Activated CD4-positive, alpha-beta T cell treated with anti-CD3 and anti-CD28 coated beads for 48 hours (primary cell): ENCODE measurements at regions not wholly inside any gene's neighbourhood (a gene's known extent, or its start where the extent isn't known, plus 50 kb on each side); places are given as distances from the start of the nearest gene placed in this dataset.

Experiments used
- DNase-seq: peaks from one replicate; pipeline ENCODE4 v3.0.0-alpha.2; 2020

DNA sequence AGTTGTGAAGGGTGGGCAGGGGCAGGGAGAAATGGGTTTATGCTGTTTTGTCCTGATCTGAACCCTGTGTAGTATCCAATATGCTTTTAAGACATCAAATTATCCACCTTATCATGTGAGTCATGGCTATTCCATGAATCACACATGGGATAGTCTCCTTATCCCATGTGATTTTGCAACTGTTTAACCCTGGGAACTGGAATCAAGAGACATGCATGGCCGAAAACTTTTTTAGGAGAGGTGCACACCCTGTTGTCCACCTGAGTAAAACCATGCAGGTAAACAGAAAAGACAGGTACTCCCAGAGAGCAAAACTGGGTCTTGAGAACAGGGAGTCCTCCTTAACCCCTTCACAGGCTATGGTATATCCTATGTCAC is 490.6 kb upstream of the HS6ST1 start:
- DNase-seq: no peak

DNA sequence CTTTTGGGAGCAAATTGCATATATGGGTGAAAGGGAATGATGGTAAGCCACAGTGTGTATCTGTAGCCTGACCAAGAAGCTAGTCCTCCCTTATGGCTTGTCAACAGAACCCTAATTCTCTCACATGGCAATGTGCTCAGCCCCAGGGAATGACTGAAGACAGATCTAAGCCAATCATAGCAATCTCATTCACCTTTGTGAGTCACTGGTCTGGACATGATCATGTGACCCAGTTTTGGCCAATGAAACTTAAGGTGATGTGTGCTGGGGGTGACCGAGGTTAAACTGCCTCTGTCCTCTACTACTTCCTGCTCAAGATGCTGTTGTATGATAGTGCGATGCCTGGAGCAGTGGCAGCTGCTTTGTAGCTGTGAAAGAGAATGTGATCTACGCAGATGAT is 491.2 kb upstream of the HS6ST1 start:
- no peak for DNase-seq

DNA sequence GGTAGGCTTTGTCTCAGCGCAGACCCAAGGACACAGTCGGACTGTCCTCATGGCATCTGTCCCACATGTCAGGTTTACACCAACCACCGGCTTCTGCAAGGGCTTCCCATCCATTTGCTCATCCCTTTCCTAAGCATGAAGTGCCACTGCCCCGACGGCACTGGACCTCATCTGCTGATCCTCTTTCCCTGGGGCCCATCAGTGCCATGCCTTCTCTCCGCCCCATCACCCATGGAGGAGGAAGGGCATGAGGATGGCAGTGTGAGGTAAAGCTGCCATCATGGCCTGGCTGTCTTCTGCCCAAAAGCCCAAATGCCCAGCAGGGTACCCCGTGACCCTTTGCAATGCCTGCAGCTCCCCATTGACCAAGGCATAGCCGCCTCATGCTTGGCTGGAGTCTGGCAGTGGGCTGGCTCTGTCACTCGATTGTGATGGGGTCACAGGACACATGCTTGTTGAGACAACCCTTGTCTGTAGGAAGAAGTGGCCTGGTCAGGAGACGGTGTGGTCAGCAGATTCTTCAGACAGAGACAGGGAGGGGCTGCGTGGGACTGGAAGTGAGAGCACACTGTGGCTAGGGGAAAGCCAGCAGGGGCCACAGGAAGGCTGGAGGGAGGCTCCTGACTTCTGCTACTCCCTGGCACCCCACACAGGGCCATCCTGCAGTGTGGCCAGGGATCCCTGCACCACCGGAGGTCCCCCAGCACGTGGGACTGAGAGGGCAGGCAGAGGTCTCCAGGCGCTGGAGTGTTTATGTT is 493.7 kb upstream of the HS6ST1 start:
- DNase-seq: no peak

DNA sequence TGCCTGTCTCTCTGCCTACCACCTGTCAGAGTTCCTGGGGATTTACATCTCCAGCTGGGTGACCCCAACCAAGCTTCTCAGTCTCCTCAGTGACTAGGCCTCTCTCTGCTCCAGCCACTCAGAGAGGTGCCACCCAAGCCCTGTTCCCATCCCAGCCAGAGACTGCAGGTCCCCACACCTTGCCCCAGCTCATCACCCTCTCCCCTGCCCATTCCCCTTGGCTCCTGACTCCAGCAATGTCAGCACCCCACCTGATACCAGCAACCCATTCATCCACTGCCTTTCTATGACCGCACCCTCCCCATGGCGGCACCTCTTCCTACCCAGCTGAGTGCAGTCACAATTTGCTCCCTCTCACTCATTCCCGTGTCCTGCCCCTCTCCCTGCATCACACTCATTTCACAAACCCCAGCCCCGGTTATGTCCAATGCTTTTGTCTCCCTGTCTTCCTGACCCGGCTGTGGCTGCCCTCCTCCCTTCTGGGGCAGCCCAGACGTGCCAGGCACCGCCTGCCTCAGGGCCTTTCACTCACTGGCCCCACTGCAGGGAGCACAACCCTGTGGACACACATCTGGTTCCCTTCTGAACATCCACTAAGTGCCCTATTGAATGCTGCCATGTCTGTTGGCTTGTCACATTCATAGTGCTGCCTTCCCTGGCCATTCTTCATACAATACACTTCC is 494.8 kb upstream of the HS6ST1 start:
- no peak for DNase-seq

DNA sequence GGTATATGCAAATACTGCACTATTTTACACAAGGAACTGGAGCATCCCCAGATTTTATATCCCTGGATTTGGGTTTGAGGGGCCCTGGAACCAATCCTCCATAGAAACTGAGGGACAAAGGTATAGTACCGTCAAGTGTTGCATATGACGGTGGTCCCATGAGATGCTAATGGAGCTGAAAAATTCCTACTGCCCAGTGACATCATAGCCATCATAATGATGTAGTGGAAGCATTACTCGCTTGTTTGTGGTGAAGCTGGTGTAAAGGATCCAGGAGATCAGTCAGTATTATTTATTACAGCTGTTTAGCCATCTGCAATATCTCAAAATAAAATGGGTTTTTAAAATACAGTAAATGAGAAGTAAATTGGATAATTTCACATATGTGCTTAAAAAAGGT is 496.6 kb upstream of the HS6ST1 start:
- DNase-seq: no peak

DNA sequence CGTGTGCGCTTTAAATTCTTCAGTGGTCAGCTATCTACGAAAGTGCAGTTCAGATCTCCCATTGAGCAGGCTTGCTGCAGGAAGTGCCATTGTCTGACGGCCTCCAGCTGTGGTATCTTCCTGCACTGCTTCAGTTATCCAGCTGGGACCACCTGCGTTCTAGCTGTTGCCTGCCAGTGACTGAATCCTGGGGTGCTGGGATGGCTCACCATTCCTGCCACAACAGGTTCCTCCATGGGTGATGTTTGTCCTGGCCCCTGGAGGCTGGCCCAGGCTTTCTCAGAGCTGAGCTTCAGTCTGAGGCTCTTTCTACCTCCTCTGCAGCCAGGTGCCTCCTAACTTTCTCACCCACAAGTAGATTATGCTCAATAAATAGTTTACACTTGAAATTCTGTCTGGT is 498.5 kb upstream of the HS6ST1 start:
- no peak for DNase-seq

DNA sequence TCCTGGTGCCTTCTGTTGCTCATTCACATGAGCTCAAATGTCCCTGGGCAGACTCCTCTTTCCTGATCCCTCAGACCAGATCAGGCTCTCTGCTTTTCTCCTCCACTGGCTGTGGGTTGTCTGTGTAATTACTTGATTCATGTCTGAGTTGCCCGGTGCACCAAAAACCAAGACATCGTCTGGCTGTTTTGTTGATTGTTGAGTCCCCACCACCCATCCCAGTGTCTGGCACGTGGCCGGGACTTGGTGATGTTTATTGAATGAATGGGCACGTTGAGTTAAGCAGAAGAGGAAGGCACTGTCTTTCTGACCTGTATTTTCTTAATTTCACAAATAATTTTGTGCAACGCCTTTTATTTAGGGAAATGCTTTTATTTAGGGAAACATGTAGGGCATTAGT is 499.1 kb upstream of the HS6ST1 start:
- DNase-seq: no peak

DNA sequence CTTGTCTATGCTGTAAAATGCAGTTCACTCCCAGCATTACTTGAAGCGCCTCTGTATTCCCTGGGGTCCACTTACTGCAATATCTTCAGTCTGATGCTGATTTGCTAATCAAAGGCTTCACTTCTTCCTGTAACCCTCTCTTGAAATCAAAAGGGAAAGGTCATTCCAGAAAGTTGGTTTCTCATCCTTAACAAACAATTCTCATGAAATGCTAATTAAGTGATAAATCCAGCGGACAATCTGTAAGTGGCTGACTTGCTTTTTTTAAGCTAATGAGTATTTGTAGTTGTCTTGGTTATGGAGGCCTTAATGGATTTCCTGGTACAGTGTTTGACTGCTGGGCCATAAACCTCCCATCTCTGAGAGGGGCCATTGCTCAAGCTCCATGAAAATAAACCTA is 499.6 kb upstream of the HS6ST1 start:
- no peak for DNase-seq

DNA sequence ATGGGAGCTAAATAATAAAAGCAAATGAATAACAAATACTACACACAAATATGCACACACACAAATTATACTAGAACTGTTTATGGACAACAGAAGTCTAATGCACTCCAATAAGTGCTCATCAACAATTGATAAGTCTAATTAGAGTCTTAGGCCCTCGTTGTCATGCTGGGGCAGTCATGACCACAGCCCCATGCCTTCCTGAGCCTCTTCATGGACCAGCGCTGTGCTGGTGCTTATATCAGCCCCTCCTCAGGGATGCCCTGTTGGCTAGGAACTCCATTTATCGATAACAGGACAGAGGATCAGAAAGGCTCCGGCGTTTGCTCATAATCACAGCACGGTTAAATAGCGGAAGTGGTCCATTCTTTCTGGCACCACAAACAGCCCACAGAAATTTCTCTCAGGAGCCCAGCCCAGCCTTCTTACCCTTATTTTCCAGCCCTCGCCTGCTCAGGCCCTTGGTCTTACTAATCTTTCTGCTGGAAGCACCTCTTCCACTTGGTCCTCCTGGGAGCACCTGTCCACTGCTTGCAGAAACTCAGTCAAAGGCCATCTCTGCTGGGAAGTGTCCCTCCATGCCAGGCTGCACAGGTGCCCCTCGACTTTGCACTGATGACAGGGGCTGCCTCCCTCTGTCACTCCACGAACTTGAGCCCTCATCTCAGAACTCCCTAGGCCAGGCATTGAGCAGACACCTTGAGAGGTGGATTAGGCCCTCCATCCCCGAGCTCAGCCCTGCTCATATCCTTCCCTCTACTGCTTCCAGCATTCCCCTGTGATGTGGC is 500.2 kb upstream of the HS6ST1 start:
- DNase-seq: no peak

DNA sequence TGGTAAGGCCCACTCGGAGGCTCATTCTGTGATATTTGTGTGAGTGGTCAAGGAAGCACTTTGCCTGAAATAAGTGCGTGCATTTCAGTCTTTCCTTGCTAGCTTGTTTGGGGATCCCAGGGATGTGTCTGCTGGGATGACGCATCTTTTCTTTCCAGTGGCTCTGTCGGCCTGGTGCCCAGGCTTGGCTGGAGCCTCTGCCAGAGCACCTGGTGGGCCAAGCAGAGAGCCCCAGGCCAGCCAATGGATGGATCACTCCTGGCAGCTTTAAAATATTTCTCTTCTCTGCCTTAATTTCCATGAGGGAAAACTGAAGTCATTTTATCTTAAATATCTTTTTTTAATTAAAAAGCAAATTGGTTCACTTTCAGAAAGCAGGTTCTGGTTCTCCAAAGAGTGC is 501.8 kb upstream of the HS6ST1 start:
- DNase-seq: no peak

DNA sequence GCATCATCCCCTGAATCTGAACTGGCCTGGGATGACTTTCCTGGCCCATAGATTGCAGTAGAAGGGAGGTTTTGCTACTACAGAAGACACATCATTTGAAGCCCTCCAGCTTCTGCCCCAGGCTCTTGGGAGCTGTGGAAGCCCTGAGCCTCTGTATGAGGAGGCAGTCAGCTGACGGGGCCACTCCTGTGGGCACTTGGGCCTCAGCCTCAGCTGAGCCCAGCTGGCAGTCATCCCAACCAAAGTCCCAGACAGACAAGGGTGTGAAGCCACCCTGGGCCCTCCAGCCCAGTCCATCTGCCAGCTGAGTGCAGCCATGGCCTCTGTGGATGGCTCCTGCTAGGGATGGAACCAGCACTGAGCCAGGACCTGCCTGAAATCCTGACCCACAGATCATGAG is 502.3 kb upstream of the HS6ST1 start:
- no peak for DNase-seq

DNA sequence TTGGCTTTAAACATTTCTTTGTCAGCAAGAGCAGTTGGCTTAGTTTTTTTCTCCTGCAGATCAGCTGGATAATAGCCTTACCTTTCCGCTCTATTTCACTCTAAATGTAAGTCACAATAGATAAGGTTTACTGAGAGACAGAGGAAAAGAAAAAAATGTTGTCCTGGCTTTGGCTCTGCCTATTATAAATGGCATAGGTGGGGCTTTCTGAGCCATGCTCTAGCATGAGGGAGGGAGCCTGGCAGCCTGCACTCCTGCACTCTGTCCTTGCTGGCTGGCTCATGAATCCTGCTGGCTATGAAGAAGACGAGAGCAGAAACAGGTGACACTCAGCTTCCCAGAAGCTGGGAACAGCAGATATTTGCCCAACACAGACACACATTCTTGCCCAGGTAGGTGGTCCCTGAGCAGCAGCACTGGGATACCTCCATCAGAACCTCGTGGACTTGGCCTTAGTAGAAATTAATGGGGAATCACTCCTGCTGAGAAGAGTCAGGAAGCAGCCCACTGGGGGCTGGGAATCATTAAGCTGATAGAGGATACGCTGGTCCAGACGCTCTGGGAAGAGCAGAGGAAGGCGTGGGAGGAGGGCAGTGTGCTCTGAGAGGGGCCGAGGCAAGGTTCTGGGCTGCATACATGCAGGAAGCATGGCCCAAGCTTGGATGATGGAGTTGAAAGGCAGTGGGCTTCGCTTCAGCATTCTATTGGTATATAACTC is 514.4 kb upstream of the HS6ST1 start:
- no peak for DNase-seq

DNA sequence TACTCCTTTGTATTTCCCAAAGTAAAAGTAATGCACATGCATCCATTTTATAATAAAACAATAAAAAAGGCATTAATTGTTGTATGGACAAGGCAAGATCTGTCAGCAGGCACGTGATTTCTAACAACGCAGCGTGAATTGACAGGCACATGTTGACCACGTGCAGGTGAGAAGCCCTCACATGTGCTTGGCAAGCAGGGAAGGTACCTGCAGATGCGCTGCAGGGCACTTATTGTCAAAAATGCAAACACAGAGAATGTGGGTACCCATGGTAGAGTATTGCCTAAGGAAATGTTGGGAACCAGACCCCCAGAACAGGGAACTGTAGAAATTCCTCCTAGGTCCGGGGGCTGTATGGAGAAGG is 515.0 kb upstream of the HS6ST1 start:
- no peak for DNase-seq

DNA sequence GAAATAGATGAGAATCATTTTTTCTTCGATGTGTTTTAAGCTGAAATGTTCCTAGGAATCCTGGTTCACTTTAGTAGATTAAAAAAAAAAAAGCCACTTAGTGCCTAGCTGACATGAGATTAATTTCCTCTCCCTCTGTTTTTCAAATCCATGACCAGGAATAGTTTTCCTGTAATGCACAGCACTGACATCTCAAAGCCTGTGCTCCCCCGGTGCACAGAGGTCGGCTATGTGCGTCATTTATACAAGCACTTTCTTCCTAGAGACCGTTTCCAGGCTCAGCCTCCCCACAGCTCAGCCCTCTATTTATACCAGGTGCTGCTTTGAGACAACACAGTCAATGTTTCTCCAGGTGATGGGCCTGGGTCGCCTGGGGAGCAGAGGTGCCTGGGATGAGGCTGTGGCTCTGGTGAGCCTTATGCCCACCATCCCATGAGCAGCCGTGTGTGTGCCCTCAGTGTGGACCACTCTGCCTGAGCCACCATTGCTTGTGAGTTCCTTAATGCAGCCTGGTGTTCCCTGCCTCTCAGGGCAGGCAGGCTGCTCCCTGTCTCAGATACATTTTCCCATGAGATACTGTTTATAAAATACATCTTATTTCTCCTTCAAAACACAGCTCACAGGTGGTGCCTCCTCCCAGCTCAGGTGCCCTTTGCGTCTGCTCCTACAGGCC is 515.7 kb upstream of the HS6ST1 start:
- DNase-seq: no peak

DNA sequence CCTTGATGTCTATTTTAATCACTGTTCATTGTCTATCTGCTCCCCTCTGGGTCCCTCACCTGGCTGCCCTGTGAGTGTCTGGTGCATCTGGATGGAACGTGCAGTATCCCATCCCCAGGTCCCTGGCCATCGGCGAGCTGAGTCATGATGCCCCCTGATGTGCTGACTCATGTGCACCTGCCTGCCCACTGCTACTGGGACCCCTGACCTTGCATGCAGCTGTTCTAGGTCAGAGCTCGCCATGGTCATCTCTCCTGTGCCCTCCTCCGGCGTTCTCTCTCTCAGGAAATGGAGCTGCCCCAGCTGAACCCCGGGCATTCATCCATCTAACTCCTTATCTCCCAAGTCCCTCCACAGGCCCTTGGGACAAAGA is 516.2 kb upstream of the HS6ST1 start:
- DNase-seq: no peak

DNA sequence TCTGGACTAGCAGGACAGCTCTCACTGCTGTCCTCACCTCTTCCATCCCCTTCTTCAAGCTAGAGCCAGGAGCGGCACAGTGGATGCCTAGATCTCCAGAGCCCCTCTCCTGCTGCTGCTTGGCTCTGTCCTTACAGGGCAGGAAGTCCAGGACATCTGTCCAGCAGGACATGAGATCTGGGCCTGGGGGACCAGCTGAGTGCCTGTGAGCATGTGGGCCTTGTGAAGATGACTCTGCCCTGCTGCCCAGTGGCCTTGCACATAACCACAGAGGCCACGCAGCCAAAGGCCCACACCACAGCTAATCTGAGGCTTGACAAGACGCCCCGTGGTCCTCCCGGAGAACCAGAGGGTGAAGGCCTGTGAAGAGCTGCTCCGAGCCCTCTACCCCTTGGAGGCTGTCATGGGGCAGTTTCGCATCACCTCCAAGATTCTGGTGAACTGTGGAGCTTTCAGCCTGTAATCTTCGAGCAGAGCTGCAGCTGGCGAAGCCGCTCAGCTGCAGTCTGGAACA is 516.7 kb upstream of the HS6ST1 start:
- no peak for DNase-seq

DNA sequence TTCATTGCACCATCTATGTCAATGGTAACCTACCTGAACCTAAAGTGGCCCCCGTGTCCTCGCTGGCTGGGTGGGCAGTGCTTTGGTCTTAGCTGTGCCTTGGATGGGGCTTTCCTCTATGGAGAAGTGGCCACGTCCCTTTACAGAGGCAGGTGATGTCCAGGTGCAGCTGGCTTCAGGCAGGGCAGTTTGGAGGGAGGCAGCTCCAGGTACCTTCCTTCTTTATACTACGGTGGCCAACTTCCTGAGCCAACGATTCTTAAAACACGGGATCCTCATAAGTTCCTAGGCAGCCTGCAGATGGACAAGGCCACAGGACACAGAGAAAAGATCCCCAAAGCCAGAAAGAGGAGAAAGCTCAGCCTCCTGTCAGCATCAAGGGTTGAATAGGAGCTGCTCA is 517.3 kb upstream of the HS6ST1 start:
- no peak for DNase-seq

DNA sequence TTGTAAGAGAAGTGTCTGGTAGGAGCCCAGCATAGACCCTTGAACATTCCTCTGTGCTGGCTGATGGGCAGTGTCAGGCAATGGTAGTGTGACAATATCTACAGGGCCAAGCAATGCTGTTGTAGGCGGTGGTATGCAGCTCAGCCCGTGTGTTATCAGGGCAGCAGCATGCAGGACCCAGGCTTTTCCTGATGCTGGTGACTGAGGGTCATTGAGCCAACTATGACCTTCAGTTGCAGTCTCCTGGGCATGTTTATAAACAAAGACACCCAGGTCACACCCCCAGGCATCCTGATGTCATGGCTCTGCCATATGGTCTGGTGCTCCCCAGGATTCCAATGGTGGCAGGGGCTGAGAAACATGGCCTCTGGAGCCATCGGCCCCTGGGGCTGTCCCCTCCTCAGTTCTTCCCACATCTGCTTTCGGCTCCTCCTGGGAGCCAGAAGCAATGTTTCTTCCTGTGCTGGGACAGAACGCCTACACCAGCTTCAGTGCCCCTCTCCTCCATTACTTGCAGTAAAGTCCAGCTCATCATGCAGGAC is 518.0 kb upstream of the HS6ST1 start:
- no peak for DNase-seq

DNA sequence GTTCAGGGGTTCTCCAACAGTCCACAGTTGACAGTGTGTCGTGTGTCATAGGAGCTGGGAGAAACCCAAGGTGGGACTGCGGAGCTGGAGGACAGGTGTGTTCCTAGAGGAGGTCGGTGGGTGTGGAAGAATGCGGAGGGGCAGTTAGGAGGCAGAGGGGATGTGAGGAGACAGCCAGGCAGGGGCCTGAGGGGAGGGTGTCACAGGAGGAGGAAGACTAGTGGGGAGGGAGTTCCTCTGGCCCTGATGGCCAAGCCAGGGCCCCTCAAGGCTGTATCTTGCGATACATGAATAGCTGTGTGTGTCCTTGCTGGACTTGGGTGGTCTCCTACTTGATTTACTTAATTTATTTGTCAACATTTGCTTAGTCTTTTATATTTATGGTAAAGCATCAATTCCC is 519.6 kb upstream of the HS6ST1 start:
- DNase-seq: no peak

DNA sequence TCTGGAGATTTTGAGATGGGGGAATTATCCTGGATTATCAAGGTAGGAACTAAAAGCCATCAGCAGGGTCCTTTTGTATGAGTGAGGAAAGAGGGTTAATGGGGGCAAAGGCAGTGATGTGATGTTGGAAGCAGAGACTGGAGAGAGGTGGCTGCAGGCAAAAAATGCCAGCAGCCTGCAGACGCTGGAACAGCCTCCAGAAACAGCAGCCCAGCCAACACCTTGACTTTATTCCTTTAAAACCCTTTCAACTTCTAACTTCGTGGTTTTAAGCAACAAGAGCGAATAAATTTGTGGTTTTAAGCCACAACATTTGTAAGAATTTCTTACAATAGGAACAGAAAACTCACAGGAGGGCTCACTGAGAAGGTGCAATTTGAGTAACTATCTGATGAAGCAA is 523.1 kb upstream of the HS6ST1 start:
- DNase-seq: no peak

DNA sequence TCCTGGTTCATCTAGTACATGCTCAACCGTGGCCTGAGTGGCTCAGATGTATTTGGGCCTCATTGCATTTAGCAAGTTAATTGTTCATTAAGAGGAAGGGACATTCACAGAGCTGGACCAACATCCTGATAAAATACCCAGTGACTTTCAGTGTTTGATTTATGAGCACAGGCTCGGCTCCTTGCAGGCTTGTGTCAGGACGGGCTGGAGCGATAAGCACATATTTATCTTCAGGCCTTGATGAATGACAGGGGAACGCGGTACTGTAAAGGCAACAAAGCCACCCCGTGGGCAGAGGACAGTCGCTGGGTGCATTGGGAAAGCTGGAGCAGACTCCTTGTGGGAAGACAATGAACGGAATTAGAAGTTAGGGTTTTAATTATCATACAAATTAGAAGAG is 548.6 kb upstream of the HS6ST1 start:
- no peak for DNase-seq

DNA sequence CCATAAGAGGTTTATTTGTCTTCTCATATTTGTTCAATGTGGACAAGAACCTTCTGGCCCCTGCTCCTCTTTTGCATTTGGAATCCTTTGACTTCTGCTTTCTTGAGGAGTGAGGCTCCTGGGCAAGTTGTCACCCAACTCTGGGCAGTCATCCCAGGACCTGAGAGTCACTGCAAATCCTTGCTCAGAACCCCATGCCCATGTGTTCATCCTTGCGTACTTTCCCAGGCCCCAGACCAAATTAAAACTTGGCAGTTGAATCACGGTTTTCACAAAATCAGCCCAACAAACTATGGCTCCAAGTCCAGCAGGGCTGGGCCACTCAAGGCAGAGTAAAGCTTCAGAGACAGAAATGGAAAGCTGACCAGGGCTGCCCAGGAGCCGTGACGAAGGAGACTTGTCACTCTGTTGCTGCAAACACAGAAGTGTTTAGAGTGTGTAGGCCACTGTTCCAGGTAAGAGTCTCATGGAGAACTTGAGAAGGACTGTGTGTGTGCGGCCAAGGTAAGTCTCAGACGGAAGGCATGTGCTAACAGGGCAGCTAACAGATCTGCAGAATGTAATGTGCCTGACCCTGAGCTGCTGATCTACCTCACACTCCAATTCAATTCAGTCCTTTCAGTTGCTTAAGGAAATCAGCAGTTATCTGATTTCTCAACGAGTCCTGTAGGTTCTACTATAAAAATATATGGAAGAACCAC is 549.4 kb upstream of the HS6ST1 start:
- DNase-seq: no peak
